ENCODE measurements at regions not wholly inside any gene's neighbourhood (a gene's known extent, or its start where the extent isn't known, plus 50 kb on each side); places are given as distances from the start of the nearest gene placed in this dataset.

DNA sequence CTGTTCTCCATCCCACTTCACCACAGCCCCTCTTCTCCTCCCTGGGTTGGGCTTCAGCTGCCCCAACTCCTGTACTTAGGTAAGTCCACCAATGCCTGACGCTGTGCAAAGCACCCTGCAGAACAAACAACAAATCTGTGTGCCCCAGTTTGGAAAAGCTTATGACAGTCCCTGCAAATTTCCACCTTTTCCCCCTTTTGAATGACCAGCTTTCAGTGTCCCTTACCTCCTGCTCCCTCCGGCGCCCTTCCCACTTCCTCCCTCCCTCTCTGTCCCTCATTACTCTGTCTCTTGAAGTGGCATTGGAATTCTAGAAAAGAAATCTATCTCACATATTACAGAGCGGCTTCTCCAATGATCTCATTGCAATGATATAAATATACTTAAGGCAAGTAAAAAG, 352.9 kb upstream of the B3GAT1 start:
- no peak for DNase-seq
- no peak for TF ChIP-seq POLR2A (IDR thresholded peaks at IDR 0.05)
- TF ChIP-seq, protein P1, sequence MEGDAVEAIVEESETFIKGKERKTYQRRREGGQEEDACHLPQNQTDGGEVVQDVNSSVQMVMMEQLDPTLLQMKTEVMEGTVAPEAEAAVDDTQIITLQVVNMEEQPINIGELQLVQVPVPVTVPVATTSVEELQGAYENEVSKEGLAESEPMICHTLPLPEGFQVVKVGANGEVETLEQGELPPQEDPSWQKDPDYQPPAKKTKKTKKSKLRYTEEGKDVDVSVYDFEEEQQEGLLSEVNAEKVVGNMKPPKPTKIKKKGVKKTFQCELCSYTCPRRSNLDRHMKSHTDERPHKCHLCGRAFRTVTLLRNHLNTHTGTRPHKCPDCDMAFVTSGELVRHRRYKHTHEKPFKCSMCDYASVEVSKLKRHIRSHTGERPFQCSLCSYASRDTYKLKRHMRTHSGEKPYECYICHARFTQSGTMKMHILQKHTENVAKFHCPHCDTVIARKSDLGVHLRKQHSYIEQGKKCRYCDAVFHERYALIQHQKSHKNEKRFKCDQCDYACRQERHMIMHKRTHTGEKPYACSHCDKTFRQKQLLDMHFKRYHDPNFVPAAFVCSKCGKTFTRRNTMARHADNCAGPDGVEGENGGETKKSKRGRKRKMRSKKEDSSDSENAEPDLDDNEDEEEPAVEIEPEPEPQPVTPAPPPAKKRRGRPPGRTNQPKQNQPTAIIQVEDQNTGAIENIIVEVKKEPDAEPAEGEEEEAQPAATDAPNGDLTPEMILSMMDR (IDR thresholded peaks at IDR 0.05), result no peak
- Histone ChIP-seq H3K4me3 (replicated peaks in 1 of 3) (no peak overlapping the region), H3K9me3 (no peaks in the 10 kb centered on the region), H3K4me1 (no peaks in the 10 kb centered on the region), H3K36me3 (no peaks in the 10 kb centered on the region), H3K27me3 (no peaks in the 10 kb centered on the region), H3K27ac (no peak overlapping the region)
- intact Hi-C loops (cut with DNase I), result no loop called here
- WGBS, 2 donors, result 58 to 75% methylated on average over 4 of the region's 4 CpGs

DNA sequence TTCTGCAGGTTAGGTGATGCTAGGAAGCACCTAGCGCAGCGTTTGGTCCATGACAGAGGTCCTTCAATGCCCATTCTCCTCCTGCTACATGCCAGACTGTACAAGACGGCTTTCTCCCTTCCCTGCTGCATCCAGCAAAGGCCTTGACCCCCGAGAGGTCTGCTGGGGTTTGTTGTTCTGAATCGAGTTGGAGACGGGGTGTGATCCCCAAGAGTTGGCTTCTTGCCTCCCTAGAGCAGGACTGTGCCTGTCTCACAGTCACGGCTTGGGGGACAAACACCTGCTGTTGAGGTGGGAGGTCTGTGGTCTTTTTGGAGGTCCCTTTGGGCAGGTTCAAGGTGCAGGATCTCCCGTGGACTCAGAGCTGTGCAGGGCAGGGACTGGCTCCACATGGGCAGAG, 352.3 kb upstream of the B3GAT1 start:
- 83 to 88% methylated on average over 8 of the region's 8 CpGs for WGBS, 2 donors
- no peaks in the 10 kb centered on the region for H3K36me3 ChIP-seq
- no peak overlapping the region for H3K4me3 ChIP-seq (replicated peaks in 1 of 3)
- no peaks in the 10 kb centered on the region for H3K4me1 ChIP-seq
- DNase-seq, result no peak
- no peaks in the 10 kb centered on the region for H3K9me3 ChIP-seq
- no peaks in the 10 kb centered on the region for H3K27me3 ChIP-seq
- intact Hi-C loops (cut with DNase I), result no loop called here
- TF ChIP-seq, protein P1 (IDR thresholded peaks at IDR 0.05), result no peak
- TF ChIP-seq POLR2A (IDR thresholded peaks at IDR 0.05), result no peak
- no peak overlapping the region for H3K27ac ChIP-seq

DNA sequence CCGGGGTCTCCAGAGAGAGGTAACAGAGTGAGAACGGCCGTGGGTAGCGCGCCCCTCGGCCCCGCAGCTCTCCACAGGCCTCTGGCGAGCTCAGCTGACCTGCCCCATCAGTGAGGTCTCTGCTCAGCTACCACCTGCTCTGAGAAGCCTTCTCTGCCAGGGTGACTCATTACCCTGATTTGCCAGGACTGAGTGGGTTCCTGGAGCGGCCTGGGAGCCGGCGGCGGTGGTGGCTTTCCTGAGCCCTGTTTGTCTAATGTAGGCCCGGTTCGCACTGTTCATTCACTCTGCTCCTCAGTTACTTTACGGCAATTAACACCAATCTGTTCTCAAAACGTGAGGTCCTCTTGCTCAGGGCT, 351.0 kb upstream of the B3GAT1 start:
- Histone ChIP-seq H3K36me3 (no peaks in the 10 kb centered on the region), H3K27me3 (no peaks in the 10 kb centered on the region), H3K9me3 (no peaks in the 10 kb centered on the region), H3K27ac (no peak overlapping the region), H3K4me1 (no peaks in the 10 kb centered on the region), H3K4me3 (replicated peaks in 1 of 3) (no peak overlapping the region)
- DNase-seq, result no peak
- WGBS, 2 donors, result 89 to 92% methylated on average over 16 of the region's 16 CpGs
- intact Hi-C loops (cut with DNase I), result no loop called here
- TF ChIP-seq POLR2A (IDR thresholded peaks at IDR 0.05), result no peak
- TF ChIP-seq, protein P1 (IDR thresholded peaks at IDR 0.05), result no peak

DNA sequence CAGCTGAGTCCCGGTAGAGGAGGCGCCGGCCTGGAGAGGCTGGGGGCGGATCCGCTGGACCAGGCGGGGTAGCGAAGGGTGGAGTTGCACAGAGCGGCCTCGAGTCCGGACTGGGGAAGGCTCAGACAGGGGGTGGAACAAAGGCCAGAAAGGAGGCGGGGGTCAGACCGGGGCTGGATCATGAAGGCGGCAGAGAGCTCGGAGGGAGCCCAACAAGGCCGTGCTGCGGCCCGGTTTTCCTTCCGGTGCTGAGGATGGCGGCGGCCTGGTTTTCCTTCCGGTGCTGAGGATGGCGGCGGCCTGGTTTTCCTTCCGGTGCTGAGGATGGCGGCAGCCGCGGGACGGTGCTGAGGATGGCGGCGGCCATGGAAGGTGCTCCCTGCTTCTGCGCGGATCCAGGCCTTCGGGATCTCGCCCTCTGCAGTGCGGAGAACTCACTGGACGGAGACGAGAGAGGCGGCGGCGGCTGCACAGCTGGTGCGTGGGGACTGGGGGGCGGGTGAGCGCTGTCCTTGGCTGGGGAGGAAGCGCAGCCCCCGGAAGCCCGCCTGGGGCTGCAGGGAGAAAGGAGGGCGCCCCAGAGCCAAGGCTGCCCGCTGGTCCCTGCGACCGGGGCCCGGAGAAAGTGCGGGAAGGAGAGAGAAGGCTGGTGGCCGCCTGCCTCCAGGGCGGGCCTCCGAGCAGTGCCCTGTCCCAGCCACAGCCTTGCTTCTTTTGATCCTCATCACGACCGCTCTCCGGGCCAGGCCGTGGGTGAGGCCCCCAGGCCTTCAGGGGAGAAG, 350.4 kb upstream of the B3GAT1 start:
- 83 to 87% methylated on average over 30 to 52 of the region's 59 CpGs for WGBS, 2 donors
- Histone ChIP-seq H3K27me3 (no peaks in the 10 kb centered on the region), H3K4me1 (no peaks in the 10 kb centered on the region), H3K27ac (no peak overlapping the region), H3K4me3 (replicated peaks in 1 of 3) (no peak overlapping the region), H3K36me3 (no peaks in the 10 kb centered on the region), H3K9me3 (no peaks in the 10 kb centered on the region)
- TF ChIP-seq, protein P1 (IDR thresholded peaks at IDR 0.05), result no peak
- TF ChIP-seq POLR2A (IDR thresholded peaks at IDR 0.05), result peak in 1 of 2 donors; percentile 14
- intact Hi-C loops (cut with DNase I), result no loop called here
- peak in 1 of 2 donors; percentile 19 for DNase-seq

DNA sequence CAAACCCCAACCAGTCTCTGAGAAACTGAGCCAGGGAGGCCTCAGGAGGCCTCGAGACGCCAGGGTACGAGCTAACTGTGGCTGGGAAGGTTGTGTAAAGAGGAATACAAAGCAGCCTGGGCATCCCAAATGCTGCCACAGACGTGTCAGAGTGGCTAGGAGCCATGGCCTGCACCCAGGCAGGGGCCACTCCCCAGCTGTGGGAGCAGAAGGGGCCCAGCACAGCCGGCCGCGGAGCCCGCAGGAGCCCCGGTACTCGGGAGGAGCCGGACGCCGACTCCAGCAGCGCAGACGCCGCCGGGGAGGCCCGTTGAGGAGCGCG, 349.8 kb upstream of the B3GAT1 start:
- H3K27me3 ChIP-seq, result no peaks in the 10 kb centered on the region
- peaks cover 0 to 4% of the 10 kb centered on the region in 2 donors for H3K4me1 ChIP-seq
- H3K9me3 ChIP-seq, result no peaks in the 10 kb centered on the region
- H3K4me3 ChIP-seq (replicated peaks in 1 of 3), result no peak overlapping the region
- WGBS, 2 donors, result 92 to 97% methylated on average over 16 to 20 of the region's 20 CpGs
- no peak for DNase-seq
- H3K36me3 ChIP-seq, result no peaks in the 10 kb centered on the region
- intact Hi-C loops (cut with DNase I), result no loop called here
- H3K27ac ChIP-seq, result no peak overlapping the region
- TF ChIP-seq, protein P1 (IDR thresholded peaks at IDR 0.05), result no peak
- no peak for TF ChIP-seq POLR2A (IDR thresholded peaks at IDR 0.05)

Data from thyroid gland (tissue), 4 donors.